RPMI8226 (cell line): ENCODE measurements at regions not wholly inside any gene's neighbourhood (a gene's known extent, or its start where the extent isn't known, plus 50 kb on each side); places are given as distances from the start of the nearest gene placed in this dataset.

Experiments used
- DNase-seq: peaks from one replicate; pipeline ENCODE4 v3.0.0-alpha.2; 2015

DNA sequence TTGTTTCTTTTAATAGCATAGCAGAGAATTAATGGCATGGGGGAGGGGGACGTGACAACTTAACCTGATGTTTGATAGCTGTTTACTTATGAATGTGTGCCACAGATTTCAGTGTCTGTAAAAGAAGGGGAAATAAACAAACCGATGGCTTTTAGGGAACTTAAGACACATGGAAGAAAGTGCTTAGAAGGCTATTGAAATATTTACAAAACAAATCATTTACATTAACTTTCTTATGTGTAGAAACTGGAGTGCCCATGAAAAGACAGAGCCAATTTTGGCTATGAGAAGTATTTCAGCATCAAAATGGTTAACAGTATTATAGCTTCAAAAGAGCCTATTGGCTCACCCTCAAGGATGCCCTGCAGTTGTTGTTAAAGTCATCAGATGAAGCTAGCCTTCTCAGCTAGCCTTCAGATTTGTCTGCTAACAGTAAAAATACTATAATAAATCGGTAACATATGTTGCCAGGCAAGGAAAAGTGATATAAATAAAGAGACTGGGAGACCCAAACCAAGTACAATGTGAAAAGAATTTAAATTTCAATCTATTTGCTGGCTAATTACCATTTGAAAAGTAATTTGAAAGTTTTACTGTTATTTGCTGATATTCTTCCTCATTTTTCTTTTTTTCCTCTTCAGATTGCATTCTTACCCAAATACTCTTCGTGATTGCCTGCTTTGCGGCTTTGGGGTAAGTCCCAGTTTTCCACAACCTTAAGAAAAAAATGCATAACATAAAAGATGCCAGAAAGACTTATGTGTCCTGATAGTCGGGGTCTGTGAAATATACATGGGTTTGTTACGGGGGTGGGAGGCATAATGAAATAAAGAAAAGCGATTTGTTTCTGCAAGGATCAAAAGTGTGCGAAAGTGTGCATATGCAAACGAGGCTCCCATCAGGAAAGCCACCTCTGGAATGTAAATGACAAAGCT is 256.4 kb downstream of the MEIS1 start:
- no peak for DNase-seq

DNA sequence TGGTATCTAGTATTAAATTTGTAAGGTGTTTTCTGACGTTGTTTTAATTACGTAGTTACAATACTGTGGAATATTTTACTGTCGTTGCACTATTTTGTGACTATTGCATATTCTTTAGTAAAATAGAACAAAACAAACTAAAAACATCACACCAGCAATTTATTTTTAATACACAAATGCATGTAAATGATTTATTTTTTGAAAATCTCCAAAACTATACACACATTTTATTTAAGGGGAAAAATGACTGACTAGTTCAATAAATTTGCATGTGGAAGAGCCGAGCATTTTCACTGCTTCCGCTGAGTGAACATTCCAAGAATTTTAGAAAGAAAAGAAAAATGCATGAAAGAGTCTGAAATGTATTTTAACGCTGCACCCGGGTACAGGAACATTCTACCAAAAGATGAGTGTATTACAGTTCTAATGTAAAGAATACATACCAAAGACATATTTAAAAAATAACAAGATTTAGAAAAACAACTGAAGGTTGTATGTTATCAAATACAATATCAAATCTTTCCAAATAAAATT is 257.7 kb downstream of the MEIS1 start:
- DNase-seq, result no peak

DNA sequence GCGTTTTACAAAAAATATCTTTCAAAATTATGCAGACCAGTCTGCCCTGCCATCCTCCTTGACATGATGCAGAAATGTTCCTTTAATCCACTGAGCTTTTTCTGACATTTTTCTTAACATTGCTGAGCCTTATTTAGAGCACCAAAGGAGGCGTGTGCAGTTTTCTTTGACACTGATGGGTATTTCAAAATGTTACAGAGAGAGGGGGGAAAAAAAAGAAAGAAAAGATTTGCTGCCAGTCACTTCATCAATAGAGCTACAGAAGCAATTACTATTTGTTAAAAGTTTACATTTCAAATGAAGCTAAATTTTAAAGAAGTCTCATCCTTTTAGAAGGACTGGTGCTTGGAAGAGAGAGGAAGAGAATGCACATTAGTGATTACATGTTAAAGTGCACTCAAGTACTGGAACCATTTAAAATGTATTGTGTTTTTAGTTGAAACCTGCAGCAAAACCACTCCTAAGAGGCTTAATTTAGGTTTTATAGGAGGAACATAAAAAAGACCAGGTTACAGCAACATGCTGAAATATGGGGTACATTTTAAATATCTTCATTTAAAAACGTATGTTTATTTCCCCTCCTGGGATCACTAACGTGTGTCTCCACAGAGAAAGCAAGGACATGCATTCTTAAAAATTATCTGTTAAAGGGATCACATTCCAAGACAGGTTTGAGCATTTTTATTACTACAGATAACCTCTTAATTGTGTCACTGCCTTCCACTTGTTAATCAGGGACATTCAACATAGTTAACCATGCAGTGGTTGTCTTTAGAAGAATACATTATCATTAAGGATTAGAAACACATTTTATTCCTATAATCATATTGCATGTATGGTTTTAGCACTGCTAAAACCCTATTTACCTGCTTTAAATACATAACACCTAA is 258.4 kb downstream of the MEIS1 start:
- no peak for DNase-seq

DNA sequence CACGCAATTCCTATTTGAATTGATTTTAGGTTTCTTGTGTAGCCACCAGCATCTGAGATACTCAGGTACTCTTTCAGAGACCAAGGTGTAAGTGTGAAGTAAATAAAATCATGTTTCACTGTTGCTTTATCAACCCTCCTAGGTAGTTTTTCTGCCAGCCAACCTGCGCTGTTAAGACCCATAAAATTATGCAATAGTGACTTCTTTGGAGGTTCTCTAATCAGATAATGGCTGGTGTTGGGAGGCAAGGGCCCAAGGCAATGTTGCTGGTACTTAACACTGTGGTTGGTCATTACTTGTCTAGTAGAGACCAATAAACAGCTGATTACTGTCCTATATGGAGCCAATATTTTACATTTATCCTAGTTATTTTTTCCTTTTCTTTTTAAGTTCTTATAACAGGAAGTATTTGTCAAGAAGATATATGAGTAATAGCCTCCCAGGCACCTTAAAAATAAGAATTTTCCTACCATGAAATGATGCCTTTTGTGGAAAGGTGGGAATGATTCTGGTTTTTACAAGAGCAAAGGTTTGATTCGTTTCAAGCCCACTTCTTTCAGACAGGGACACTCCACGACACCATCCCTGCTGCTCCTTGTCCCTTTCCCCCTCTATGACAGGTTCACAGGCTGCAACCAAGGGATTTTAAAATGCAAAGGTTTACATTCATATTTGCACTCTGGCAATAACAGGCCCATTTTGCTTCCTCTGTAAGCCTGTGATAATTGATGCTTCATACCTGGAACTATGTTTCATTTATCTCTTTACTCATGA is 259.3 kb downstream of the MEIS1 start:
- DNase-seq, result no peak

DNA sequence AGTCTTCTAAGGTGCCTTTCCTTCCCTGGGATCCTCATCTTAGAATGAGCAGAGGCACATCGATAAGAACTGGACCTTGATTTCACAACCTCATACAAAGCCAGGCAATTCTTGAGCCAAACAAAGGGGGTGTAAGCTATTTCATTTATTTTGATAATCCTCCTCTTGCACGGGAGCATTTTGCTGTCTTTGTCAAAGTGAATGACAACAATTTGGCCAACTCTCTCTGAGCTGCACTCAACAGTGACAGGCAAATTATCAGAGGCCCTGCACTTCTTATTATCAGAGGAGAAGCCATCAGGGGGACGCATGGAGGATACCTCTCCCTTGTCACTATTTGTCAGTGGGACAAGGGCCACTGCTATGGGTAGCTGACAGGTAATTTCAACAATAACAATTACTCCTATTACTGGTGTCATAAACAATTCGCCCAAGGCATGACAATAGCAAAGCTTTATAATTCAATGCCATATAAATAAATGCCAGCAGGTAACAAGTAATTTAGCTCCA is 260.4 kb downstream of the MEIS1 start:
- DNase-seq, result no peak

DNA sequence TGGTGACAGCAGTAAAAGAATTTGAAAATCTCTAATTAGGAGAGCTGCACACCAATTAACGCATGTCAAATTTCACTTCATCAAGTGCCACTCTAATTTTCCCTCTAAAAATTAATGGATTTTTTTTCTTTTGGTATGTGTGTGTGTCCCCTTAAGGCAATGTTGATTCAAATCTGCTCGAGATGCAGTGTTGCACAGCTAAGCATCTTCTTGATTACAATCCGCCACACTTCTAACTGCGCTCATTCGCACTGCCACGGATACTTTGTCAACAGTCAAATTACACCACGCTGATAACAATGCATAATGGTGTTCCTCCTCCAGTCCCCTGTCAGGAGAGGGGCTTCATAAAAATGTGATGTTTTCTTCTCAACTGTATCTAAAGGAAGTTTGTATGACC is 261.4 kb downstream of the MEIS1 start:
- DNase-seq, result no peak

DNA sequence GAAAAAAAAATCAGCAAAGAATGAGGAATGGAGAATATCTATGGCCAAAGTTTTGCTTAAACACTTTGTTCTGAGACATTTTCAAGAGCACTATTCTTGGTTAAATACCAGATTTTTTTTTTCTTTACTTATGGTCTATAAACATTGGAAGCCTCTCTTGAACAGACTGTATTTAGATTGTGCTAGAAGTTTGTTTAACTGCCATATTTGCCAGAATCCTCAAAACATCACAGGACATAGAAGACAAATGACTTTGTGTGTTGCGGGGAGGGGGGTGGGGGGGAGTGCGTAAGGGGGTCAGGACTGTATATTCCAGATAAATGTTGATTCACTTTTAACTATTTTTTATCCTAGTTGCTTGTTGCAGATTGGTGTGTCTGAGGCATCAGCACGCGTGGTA is 262.0 kb downstream of the MEIS1 start:
- DNase-seq, result no peak

DNA sequence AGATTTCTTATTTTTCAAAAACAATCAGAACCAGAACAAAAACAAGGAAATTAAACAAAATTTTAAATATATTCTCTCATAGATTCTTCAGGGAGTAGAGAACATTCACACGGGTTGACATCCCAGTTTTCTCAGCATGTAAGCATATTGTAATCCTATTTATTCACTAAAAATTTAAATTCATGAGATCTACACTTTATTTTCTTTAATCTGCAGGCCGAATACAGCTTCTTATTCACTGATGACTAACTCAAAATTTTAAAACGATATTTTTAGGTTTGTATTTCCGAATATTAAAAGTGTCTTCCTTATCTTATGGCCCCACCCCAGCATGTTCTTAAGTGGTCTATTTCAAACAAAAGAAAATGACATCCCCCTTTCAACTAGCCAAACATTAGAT is 262.4 kb downstream of the MEIS1 start:
- no peak for DNase-seq

DNA sequence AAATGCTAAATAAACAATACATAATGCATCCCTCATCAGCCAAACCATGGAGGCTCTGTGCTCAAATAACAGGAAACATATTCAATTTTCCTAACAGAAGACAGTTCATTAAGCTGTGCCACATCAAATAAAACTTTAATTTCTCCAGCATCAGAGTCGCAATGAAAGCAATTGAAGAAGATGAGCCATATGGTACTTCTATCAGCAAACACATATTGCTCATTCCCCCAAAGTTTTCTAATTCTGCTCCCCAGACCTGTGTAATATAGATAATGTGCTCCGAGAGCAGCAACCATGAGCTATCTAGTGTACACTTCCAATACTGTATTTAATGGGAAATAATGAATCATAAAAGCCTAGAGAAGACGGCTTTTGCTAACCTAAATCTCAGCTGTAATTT is 263.2 kb downstream of the MEIS1 start:
- no peak for DNase-seq

DNA sequence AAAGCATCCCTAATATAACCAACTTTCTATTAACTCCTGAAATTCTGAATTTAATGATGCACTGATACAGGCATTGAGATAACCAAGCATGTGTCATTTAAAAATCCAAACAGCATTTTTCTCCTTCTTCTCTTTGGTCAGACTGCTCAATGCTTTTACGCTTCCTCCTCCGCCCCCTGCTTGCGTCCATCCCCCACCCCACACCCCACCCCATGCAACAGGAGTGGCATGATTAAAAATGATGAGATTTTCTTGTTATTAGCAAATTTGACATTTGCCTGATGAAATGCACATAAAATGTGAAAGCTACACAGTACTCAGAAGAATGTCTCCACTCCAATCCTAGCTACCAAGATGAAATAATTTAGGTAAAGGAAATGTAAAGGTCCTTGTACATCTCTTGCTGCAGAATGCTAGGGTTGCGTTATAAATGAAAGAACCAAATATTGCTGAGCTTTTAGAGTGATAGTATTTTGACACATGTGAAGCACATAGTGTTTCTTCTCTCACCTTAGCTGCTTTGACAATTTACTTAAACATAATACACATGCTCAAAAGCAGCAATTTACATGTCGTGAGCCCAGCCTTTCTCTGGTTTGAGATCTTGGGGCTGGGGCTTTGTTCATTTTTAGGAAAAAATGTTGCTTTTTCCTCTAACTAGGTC is 263.8 kb downstream of the MEIS1 start:
- DNase-seq, result no peak

DNA sequence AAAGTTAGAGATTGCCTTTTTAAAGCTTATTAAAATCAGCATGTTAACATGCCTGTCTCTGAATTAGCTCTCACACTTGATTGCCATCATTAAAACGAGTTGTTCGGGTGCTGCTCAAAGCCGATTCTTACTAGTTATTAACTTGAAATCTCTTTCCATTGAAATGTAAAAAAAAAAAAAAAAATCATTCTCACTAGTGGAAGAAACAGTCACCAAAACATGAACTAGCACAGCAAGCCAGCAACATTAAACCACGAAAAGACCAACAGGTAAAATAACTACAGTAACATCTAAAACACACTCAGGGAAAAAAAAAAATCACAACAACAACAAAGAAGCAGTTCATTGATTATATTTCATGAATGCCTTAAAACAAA is 264.5 kb downstream of the MEIS1 start:
- DNase-seq, result no peak

DNA sequence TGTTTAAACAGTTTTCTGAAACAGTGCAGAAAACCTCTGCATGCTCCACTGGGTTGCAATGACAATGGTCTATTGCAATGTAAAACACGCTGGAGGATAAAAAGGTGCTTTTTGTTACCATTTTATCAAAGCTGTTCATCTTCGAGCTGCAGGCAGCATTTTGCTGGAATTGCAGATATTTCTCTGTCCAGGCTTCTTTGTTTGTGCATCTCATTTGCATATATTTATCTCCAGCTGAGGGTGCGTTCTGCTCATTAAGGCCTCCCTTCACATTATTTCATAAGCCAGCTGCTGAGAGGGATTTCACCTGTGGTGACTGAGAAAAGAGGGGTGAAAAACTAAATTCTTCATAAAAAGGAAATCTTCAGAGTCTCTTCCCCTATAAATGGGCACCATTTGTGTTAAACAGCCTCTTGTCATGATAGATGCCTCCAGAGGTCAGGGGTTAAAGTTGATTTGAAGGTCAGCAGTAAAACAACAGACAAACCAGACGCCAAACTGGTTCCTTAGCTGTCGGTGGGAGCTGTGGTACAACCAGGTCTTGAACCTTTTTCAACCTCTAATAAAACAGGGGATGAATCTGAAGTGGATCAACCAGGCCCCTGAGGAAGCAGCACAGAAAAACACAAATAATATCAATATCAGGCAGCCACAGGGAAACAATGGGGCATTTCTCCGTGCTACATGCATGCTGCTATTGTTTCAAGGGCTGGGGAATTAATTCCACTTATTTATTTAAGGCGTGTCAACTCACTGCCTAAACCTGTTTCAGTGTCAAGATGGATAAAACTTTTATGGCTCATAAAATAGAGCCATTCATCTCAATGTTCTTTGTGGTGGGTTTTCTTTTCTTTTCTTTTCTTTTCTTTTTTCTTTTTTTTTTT is 265.1 kb downstream of the MEIS1 start:
- DNase-seq, result no peak

DNA sequence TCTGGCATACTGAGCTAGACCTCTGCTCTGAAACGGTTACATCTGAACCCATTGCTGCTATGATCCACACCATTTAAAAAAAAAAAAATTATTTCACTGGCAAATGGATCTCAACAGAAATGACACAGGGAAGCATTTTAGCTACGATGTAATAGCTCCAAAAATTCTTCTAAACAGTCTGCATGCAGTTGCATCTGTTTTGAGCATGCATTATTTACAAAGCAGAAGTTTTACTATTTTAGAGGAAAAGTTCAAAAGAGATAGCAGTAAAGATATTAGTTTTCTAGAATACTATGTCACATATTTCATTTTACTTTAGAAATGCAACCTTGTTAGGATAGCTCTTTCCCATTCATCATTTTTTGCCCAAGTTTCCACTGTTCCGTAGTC is 265.7 kb downstream of the MEIS1 start:
- DNase-seq, result no peak

DNA sequence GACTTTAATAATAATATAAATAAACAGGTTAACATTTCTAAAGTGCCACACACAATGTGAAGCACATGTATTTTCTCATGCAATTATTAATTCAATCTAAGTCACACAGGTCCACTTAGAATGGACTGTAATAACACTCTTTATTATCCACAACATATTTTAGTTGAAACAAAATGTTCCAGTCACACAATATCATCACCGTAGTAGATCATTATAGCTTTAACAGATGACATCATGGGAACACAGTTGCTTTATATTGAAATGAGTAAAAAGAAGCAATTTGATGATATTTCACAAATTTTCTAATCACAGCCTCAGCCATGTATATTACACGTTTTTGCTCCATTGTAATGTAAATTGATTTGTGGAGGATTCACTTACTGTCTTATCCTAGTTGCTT is 266.3 kb downstream of the MEIS1 start:
- no peak for DNase-seq

DNA sequence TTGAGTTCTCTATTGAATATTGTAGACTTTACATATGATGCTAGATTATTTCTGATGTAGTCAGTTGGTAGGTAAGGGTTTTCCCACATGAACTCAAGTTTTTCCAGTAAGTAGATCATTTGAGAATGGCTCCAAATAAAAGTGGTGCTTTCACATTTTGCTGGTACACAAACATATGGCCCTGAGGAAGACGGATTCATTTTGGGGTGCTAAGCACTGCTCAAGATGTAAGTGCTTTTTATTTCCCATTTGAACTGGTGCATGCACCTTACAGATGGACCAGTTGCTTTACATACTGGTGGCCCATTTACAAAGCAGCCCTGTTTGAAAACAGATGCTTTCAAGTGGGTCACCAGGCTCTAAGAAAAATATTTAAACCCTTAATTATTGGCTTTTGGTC is 266.7 kb downstream of the MEIS1 start:
- no peak for DNase-seq

DNA sequence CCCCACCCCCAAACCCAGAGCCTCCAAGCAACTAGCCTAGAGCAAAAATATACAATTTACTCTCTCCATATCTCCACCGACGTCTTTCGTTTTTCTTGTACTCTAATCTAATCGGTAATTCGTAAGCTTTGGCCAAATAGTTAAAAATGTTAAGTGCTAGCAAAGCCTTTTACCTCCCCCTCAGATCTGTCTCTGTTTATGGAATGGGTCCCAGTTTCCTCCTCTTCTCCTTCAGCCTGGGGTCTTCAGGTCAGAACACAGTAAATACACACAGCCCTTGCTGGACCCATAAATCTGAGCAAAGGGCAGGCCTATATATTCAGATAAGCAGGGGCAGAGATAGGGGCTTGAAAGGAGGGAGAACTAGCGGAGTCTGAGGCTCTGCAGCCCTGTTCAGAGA is 267.4 kb downstream of the MEIS1 start:
- DNase-seq, result no peak

DNA sequence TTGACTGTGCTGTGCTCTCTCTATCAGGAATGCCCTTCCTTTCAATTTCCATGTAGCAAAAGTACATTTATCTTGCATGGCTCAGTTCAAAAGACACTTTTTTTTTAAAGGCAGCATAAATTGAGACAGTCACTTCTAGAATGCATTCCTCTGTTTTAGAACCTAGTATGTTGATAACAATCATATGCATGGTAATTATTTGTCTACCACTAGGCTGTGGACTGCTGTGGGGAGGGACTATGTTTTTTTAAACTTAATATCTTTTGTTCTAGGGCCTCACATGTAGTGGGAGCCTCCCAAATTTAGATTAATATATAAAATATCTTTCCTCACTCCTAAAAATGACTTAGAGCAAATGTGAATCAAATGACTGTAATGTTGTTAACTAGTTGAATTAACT is 269.9 kb downstream of the MEIS1 start:
- DNase-seq, result no peak

DNA sequence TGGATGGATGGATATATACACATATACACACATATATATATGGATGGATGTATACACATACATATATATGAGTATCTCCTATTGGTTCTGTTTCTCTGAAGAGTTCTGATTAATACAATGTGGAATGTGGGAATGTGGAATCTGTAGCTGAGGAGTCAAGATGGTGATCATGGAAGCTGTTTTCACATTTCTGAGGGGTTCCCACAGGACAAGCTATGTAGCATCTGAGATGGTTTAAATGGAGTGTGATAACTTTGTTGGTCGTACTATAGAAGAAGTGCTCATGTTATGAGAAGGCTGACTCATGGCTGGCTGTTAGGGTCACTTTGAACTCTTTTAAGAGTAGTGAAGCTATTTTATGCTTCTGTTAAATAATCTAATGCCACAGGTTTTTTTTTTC is 279.7 kb downstream of the MEIS1 start:
- no peak for DNase-seq

DNA sequence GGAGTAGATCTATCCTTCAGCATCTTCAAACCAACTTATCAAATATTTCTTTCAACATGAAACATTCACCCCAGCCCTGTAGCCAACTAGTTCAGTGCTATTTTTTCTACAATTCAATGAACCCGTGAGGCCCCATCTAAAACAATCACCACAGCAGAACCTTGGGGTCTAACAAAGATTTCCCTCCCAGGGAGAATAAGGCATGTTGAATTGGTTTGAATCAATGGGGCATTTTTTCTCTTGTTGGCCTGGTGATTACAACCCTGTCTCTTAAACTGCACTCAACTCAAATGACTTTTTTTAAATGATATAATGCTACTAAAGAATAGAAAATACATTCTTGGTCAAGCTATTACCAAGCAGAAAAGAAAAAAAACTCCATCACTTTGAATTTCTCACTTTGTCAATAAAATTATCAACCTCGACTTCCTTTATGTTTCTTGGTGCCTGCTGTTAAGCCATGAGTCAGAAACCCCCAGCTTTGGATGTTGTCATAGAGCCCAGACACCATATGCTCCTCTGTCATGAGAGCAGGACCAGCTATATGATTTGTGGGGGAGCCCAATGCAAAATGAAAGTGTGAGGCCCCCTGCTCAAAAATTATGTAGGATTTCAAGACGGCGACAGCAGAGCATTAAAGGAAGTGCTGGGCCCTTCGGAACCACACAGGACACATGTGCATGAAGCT is 282.4 kb downstream of the MEIS1 start:
- no peak for DNase-seq

DNA sequence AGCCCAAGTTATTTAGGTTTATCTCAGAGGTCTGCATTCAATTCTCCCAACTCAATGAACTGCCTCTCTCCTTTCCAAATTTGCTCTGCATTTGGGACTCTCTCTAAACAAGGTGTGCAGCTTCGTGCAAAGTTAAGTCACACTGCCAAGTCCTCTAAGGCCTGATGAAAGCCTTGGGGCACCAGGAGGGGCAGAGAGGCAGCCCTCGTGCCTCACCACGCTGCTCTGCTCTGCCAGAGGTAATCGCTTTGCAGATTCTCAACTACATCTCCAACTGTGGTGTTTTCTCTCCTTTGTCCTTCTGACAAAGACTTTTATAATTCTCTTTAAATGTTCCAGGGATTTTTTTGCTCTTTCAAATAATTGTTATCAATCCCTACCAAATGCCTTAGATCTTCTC is 283.0 kb downstream of the MEIS1 start:
- no peak for DNase-seq

DNA sequence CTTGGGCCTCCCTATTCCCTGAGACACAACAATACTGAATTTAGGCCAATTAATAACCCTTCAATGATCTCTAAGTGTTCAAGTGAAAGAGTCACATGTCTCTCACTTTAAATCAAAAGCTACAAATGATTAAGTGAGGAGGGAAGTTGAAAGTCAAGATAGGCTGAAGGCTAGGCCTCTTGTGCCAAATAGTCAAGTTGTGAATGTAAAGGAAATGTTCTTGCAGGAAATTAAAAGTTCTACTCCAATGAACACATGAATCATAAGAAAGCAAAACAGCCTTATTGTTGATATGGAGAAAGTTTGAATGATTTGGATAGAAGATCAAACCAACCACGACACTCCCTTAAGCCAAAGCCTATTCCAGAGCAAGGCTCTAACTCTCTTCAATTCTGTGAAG is 286.9 kb downstream of the MEIS1 start:
- no peak for DNase-seq
